HG02610 (cell line): ENCODE measurements at regions not wholly inside any gene's neighbourhood (a gene's known extent, or its start where the extent isn't known, plus 50 kb on each side); places are given as distances from the start of the nearest gene placed in this dataset.

ENCODE experiments used
- ATAC-seq: cut with Tn5 transposase; IDR thresholded peaks from one replicate; pipeline ENCODE4 v1.9.1; 2021; ENCODE audit warnings: mild to moderate bottlenecking, moderate library complexity; ENCODE audit not compliant: unreplicated experiment

DNA sequence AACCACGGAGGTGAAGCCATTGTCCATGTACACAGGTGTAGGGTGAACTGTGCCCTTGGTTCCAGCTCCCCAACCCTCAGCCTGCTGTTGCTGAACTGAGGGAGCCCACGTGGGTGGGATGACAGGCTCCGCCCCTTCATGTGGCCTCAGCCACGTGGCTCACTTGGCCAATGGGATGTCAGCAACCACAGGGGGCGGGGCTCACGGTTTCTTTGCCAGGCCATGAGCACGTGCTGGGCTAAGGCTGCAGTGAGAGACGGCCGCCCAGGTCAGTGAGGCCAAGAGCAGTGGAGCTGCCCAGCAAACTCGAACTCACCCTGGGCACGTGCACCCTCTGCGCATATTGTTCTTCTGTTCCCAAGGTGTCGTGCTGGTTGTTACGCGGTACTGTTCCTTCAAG, 282.6 kb downstream of the IRF8 start:
- no peak for ATAC-seq

DNA sequence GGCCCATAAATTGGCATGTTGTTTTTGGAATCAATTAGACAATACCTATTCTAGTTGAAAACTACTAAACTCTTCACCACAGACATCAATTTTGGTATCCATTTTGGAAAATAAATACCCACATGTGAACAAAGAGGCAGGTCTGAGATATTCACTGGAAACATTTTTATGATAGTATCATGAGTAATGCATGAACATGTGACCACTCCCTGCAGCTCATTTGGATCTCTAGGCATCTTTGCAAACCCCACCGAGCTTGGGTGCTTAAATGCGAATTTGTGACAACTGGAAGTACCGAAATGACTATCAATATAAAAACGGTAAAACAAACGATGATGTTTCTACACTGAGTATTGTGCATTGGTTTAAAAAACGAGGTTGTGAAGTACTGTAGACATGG, 285.2 kb downstream of the IRF8 start:
- ATAC-seq, result no peak

DNA sequence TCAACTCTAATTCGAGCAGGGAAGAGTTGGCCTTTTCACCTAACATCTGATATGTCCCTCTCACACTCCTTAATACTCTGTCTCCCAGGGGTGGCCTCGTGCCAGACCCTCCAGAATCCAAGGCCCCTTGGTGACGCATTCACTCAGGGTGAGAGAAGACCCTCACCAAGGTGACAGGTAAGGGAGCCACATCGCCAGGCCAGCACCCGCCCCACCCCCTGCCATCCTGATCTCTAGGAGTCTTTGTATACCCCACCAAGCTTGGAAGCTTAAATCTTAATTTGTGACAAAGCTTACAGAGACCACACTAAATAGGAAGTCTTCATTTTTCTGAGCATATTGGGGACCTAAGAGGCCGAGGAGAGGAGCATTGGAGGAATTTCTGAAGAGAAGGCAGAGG, 286.1 kb downstream of the IRF8 start:
- ATAC-seq, result no peak

DNA sequence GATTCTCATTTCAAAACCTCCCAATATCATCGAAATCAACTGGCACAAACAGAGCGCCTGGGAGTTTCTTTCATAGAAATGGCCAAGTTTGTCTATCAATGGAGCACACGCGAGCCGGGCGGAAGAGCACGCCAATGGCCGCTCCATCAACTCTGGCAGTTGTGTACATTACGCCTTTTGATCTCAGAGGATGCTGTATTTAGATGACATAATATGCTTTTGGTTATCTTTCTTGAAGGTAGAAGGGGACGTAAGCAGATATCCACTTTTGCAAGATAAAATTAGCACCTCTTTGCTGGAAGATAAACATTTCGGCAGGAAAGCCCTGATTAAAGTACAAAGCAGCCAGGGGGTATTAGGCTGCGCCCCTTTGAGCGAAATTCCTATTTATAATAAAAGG, 287.4 kb downstream of the IRF8 start:
- ATAC-seq, result no peak

DNA sequence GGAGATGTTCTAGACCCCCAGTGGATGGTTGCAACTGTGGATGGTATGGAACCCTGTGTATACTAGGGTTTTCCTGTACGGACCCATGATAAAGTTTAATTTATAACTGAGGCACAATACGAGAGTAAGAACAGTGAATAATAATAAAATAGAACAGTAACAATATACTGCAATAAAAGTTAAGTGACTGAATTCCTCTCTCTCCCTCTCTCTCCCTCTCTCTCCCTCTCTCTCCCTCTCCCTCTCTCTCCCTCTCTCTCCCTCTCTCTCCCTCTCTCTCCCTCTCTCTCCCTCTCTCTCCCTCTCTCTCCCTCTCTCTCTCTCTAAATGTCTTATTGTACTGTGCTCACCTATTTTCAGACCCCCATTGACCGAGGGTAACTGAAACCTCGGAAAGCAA, 291.0 kb downstream of the IRF8 start:
- ATAC-seq, result no peak

DNA sequence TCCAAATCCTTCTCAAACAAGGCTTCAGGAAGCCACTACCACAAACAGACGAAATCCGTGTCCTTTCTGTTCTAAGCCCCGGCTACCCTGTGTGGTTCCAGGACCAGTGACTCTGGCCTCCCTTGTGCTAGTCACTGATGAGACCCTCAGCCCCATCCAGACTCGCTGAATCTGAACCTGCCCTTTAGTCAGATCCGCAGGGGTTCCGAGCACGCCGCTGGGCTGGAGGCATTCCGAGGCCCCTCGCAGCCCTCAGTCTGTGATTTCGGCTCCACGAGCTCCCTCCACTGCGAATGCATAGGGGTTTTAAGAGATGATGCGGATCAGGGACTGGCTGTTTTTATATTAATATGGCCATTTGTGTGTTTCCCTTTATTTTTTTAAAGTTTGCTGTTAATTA, 292.7 kb downstream of the IRF8 start:
- no peak for ATAC-seq

DNA sequence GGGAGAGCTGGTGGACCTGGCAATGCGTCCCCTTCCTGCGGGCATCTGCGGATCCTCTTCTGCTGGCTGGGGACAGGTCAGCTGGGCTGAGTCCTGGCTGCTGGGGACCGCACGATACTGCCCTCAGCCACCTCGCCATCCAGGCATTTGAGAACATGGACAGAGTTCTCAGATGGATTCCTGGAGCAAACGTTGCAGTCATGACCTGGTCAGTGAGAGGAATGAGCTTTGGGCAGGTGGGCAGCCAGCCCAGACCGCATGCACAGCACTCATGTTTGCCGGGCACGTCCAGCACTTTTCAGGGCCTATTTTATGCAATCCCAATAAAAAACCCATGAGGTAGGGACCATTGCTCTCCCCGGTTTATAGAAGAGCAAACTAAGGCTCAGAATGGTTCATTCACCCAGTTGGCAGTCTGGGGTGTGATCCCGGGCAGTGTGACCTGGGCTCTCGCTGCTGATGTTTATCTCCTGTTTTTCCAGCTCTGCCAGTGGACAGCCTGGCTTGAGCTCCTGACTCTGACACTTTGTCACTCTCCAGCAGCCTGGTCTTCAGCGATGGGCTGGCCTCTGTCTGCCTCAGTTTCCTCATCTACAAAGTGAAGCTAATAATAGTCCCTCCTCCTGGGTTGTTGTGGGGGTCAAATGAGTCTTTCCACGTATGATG, 294.7 kb downstream of the IRF8 start:
- ATAC-seq, result no peak

DNA sequence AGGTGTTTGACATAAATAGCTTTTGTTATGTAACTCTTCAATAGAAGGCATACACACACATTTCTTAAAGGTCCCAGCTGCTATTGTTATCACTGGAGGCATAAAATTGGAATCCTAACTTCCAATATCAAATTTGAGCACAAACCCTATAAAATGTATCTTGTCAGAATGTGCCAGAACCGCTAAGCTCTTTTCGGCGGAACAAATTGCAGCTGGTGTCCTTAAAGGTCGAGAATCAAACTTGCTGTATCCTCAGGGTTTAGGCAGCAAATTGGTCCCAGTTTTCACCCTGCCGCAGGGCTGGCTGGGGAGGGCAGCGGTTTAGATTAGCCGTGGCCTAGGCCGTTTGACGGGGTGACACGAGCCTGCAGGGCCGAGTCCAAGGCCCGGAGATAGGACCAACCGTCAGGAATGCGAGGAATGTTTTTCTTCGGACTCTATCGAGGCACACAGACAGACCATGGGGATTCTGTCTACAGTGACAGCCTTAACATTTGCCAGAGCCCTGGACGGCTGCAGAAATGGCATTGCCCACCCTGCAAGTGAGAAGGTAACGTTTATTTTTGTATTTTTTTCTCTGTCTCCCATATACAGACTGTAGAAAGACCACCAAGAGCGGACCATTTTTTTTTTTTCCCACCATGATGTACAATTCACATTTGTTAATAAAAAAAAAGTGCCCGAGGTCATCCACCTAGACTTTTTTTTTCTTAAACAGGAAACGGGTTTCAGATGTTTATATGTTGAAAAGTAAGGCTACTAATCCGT, 297.1 kb downstream of the IRF8 start:
- ATAC-seq, result no peak

DNA sequence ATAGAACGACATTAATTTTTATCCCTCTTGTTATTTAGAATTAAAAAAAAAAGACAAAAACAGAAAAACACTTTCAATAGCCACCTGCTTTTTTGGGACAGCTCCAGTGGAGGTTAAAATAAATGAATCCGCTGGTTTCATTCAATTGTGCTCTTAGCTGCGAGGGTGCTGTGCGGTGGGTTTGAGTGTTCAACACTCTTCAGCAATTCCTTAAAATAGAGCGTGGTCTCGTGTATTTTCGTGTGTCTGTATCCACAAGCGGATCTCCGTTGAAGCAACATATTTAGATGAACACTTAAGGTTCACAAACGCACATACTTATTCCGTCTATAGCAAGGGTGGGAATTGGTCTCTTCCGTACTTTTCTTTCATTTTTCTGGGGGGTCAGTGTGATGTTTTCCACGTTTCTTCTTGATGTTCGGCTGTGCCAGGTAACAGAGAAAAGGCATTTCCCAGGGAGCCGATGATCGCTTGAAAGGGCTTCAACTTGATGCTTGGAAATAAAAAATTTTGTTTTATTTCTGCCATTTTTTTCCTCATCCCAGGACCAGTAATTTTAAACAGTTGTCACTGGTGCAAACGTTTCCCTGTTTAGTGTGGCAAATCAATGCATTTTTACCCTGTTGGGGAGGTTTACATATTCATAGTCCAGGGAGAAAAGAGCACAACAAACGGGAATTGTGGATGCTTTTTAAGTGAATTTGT, 297.9 kb downstream of the IRF8 start:
- no peak for ATAC-seq

DNA sequence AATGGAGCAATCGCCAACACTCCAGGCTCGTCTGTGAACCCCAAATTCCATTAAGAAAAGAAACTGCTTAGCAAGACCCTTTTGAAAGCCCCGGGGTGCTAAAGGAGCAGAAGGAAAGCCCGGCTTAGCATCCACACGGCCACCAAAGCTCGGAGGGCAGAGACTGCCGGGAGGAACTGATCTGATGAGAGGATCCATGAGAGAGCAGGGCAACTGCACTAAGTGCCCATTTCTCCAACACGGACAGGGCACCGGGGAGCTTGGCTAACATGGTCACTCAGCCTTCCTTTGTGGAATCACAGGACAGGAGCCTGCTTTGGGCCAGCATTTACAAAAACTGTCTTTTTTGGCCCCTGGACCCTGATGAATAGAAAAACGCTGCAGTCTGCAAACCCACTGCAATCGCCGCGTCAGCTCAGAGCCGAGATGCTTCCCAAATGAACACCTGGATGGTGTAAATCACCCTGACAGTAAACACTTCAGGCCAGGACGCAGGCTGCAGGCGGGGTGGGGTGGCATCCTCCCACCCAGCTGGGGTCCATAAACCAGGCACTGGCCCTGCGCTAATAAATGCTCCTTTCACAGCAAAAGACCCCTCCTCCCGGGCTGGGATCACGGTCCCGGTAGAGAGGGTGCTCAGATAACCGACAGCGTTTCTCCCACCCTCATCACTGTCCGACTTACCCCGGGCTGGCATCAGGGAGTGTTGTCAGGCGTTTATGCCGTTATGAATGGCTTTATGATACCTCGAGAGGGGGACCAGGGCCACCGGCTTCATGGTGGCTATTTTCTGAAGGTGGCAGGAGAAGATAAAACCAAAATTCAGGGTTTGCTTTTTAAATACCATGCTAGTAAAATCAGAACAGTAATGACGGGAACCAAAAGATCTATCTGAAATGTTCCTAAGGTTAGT, 299.5 kb downstream of the IRF8 start:
- no peak for ATAC-seq

DNA sequence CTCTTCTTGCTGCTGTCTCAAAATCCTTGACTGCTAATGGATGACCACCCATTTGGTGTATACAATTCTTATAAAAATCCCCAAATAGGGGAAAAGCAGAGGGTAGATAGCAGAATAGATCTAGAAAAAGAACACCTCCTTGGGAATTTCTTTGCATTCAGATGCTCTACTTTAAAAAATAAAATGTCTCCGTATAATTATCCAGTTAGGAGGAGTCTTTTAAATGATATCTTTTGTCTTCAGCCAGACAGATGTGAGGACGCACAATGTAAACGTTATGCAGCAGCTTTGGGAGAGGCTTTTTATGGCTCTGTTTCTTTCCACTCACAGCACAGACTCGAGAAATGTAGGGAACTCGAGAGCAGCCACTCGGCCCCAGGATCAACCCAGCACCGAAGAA, 300.2 kb downstream of the IRF8 start:
- ATAC-seq, result no peak

DNA sequence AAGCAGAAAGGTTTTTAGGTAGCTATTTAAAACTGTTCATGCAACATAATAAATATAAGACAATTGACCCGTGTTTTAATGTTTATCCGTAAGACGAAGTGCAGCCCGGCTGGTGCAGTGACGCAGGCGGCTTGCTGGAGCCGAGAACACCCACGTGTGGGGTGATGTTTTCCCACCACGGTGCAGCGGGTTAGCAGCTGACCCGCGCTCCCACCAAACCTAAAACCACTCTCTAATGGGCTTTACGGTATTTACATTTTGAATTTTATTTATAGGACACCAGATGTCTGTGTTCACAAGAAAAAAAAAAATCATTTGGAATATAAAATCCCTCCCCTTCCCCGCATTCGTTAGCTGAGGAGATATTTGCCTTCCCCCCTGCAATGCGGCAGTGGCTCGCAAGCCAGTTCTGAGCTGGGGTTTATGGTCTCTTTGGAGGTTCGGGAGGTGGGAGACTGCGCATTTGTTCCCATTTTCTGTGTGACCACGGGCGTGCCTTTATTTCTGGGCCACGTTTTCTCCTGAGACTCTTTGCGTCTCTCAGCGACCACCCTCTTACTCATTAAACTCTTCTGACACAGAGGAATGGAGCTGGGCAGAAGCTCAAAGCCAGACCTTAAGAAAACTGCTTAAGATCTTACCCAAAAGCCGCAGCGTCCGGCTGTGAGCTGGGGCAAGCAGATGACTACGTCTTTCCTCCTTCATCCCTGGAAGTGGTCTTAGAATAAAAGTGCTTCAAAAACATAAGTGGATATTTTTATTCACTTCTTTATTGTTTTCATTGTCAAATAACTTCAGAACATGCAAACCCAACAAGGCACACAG, 301.1 kb downstream of the IRF8 start:
- ATAC-seq, result no peak

DNA sequence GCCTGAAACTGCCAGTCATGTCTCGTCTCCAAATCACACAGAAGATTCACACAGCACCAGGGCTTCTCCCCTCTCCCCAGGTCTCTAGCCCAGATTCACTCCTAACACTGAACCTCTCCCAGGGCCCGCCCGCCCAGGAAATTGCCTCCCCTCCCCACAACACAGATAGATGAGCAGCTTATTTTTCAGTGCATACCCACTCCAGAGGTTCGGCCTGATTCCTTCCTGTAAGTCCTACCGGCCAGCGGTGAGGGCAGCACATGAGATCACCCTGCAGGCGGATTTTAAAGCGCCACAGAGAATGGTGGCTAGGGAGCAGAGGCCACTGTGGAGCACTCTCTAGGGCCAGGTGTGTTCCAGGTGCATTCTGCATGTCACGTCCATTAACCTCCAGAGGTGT, 301.8 kb downstream of the IRF8 start:
- ATAC-seq, result no peak

DNA sequence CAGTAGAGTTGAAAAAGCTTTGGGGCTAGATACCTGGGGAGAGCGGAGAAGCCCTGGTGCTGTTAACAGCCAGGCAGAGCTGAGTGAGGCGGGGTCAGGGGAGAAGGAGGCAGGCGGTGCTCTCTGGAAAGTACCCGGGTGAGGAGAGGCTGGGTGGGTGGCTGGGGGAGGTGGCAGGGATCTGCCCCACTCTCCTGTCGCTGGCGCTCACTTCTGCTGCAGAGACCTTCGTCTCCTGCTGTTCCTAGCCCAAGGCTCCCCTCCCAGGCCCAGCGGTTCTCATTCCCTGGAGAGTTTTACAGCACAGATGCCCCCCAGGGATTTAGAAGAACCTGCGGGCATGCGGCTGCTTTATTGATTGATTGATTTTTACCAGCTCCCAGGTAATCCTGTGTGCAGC, 302.8 kb downstream of the IRF8 start:
- no peak for ATAC-seq

DNA sequence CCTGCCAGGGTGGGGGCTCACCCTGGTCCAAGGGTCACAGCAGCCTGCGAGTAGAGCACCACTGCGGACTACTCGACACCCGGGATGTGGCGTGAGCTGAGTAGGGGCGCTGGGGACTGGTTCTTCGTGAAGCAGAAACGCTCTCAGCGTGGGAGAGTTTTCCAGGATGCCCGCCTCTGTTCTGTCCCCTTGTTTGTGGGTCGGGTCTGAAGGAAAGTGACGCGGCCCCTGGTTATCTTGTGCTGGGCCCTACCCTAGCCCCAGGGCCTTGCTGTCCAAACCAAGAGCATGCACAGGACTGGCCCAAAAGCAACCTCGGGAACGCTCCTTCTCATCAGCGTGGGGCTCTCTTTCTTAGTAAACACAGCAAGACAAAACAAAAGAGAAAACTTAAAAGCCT, 303.3 kb downstream of the IRF8 start:
- no peak for ATAC-seq

DNA sequence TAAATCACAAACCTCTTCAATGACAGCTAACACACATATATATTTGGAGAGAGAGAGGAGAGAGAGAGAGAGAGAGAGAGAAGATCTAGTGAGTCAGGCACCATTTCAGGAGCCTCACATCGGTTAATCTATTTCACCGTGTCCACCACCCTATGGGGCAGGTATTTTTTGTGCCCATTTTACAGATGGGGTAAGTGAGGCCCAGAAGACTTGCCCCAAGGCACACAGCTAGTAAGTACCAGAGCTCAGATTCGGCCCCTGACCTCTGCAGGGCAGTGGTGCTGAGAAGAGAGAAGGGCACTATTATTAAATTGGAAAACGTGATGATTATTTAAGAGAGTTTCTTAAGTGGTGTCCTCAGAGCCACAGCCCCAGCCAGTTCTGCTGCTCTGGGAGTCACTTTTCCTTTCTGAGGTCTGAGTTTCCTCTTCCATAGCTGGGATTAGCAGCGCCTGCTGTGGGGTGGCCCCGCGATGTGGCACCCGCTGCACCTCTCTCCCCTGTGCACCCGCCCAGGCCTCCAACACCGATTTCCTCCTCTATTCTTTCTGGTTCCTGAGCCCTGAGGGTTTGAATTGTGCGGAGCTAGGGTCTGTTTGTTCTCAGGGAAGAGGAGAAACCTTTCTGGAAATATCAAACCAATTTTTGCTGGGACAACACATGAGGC, 303.9 kb downstream of the IRF8 start:
- no peak for ATAC-seq

DNA sequence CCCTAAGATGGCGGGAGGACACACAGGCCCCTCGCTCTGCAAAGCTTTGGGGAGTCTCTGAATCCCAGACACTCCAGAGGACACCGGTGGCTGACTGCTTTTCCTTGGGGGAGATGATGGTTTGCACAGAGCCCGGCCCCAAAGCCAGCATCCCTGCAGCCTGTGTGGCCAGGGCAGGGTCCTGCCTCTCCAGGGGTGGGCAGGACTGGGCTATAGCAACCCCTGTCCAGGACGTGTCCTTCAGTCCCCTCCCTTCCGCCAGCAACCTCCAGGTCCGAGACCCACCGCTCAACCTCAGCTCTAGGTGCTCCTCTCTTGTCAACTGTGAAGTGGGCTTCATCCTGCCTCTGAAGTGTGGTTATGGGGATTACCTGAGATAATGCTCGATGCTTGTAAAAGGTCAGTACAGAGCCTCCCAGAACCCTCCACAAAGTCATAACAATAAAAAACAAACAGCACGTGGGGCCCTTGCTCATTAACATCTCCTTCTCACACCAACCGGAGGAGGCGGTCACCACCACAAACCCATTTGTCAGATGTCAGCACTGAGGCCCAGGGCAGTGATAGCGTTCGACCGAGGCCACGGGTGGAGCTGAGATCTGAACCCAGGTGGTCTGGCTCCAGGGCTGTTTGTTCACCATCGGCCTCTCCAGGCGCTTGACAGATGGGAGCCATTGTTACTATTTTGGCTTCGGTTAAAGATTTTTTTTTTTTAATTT, 304.8 kb downstream of the IRF8 start:
- ATAC-seq, result no peak

DNA sequence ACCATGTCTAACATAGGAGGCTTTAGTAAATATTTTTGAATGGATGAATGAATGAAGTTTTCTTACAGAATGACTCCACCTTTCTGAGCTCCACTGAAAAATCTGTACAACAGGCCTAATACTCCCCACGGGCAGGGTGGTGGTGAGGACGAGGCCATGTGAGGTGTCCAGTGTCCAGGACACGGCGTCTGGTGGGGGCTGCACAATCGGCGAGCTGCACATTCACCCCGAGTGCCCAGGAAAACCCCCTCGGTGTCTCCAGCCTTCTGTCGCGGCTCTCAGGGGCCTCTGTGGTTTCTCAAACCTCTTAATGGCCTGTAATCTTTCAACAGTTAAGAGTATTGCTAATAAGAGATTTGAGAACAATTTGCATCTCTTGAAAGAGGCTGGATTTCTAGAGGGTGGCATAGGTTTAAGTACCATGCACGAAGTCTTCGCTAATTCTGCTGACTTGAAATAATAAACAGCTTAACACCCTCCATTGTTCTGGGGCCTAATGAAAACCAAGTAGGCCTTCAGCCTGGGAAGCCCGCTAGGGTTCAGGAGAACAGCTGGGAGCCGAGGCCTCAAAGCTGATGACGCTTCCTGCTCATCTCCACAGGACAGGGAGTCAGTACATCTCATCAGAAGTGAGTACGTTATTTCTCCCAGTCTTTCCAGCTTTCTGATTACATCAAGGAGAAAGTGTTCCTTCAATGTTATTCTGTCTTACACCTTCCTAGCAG, 304.6 kb upstream of the FOXF1 start:
- ATAC-seq, result no peak
